ENCODE measurements at regions not wholly inside any gene's neighbourhood (a gene's known extent, or its start where the extent isn't known, plus 50 kb on each side); places are given as distances from the start of the nearest gene placed in this dataset.

DNA sequence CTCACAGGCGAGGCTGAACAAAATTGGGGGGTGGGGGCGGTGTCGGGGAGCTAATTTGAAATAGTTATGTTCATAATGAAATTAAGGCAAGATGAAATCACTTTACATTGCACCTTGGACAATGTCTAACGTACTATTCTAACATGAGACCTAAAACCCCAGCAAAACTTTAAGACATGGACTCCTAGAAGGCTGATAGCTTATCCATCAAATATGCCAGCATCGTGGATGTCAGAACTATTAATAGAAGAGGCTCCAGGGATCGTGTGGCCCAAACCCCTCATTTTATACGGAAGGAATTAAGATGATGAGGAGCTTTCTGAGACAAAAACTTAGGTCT, 279.6 kb downstream of the SOX9 start:
- Histone ChIP-seq H3K36me3 (no peaks in the 10 kb centered on the region; the same call in 1 of the 2 replicates), H3K9me3 (ENCODE audit: severe bottlenecking) (no peaks in the 10 kb centered on the region), H3K27ac (no peak overlapping the region)

GRCh38 chr17:72400863-72401262, 280.0 kb downstream of the SOX9 start:
- H3K27ac ChIP-seq = no peak overlapping the region
- H3K4me3 ChIP-seq (ENCODE audit: low read depth, low read length) = no peak overlapping the region
- H3K27me3 ChIP-seq (ENCODE audit: insufficient read depth, low read depth, severe bottlenecking) = no peaks in the 10 kb centered on the region
- no peaks in the 10 kb centered on the region; the same call in 1 of the 2 replicates for H3K36me3 ChIP-seq
- no peaks in the 10 kb centered on the region for H3K9me3 ChIP-seq (ENCODE audit: severe bottlenecking)
- no peak for TF ChIP-seq CTCF (IDR thresholded peaks at IDR 0.05; ENCODE audit: low read depth, low read length)
- no peak for DNase-seq

More for the DNA sequence above, 279.6 kb downstream of the SOX9 start:
- no peak overlapping the region for H3K4me3 ChIP-seq (ENCODE audit: low read depth, low read length)
- H3K27me3 ChIP-seq (ENCODE audit: insufficient read depth, low read depth, severe bottlenecking) = no peaks in the 10 kb centered on the region
- TF ChIP-seq CTCF (IDR thresholded peaks at IDR 0.05; ENCODE audit: low read depth, low read length) = no peak
- DNase-seq = no peak

DNA sequence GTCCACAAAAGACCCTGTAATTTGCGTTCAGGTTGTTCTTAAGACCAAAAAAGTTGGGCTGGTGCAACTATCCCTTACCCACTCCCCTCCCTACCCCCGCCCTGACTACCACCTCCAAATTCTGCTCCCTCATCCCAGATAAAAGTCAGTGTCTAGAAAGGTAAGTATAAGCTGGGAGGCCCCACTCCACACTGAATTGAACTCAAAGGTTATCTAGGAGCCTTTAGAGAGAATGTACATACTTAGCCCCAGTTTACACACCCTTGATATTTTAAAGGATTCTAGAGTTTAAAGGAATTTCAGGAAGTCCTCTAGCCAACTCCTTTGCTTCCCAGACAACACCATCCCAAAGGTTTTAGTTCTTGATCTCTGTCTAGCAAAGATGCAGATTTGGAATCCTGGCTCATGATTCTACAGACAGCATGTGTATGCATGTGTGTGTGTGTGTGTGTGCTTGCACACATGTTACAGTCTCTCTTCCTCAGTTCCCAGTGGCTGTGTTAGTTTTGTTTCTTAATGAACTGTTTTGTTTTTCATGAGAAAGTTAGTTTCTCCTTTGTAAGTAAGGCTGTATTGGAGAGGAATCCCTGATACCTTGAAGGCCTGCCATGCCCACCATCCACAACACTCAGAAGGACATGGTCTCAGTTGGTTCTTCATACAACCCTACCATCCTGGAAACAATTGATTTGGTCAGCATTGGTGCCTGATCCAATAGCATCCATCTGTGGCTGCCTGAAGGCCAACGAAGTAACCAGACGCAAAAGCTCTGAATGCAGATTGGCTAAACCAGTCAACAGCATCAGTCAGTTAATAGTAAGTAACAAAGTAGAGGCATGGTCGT, 281.3 kb downstream of the SOX9 start:
- TF ChIP-seq CTCF (IDR thresholded peaks at IDR 0.05; ENCODE audit: low read depth, low read length) = no peak
- no peak for DNase-seq
- Histone ChIP-seq H3K4me3 (ENCODE audit: low read depth, low read length) (no peak overlapping the region), H3K9me3 (ENCODE audit: severe bottlenecking) (no peaks in the 10 kb centered on the region), H3K27ac (no peak overlapping the region), H3K27me3 (ENCODE audit: insufficient read depth, low read depth, severe bottlenecking) (no peaks in the 10 kb centered on the region), H3K36me3 (no peaks in the 10 kb centered on the region; the same call in 1 of the 2 replicates)

DNA sequence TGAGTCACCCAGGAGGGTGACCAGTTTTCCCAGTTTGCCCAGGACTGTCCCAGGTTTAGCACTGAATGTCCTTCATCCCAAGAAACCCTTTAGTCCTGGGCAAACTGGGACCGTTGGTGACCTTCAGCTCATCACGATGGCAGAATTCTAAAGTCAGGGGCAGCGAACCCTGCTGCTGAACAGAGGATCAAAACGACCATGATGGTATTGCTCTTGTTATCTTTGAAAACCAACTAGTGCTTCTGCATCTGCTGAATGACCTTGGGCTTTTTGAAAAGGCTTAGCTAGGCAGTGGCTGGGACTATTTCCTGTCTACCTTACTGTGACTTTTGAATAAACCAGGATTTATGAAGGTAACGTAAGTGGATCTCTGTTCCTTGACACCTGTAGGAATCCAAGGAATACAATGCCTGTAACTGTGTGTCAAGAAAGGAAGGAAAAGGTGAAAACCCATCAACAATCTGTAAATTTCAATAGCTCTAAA, 281.9 kb downstream of the SOX9 start:
- Histone ChIP-seq H3K27me3 (ENCODE audit: insufficient read depth, low read depth, severe bottlenecking) (no peaks in the 10 kb centered on the region), H3K36me3 (no peaks in the 10 kb centered on the region; the same call in 1 of the 2 replicates), H3K4me3 (ENCODE audit: low read depth, low read length) (no peak overlapping the region), H3K27ac (no peak overlapping the region), H3K9me3 (ENCODE audit: severe bottlenecking) (no peaks in the 10 kb centered on the region)
- DNase-seq = no peak
- no peak for TF ChIP-seq CTCF (IDR thresholded peaks at IDR 0.05; ENCODE audit: low read depth, low read length)

DNA sequence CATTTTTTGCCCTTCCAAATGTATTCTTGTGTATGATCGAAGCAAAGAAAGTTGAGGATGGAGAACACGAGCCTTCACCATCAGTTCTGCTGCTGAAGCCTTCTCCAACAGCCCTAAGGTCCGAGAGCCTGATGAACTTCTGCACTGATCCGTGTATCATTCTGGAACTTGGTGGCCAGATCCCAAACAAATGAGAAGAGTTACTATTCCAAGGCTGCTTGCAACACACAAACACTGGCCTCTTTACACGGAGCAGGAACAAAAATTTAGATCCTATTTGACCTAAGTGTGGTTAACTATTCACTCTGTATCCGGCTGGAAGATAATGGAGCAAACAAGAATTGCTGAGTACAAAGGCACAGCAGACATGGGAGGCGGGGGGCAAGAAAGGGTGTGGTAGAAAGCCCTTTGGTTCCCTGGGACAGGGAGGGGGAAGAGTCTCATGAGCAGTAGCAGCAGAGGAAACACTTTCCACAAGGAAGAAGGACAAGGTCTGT, 282.9 kb downstream of the SOX9 start:
- no peak for TF ChIP-seq CTCF (IDR thresholded peaks at IDR 0.05; ENCODE audit: low read depth, low read length)
- H3K36me3 ChIP-seq = no peaks in the 10 kb centered on the region; the same call in 1 of the 2 replicates
- H3K9me3 ChIP-seq (ENCODE audit: severe bottlenecking) = no peaks in the 10 kb centered on the region

More for the DNA sequence above, 282.9 kb downstream of the SOX9 start:
- H3K27me3 ChIP-seq (ENCODE audit: insufficient read depth, low read depth, severe bottlenecking) = no peaks in the 10 kb centered on the region
- H3K4me3 ChIP-seq (ENCODE audit: low read depth, low read length) = no peak overlapping the region
- H3K27ac ChIP-seq = no peak overlapping the region
- no peak for DNase-seq

All from WERI-Rb-1 (cell line).